ENCODE measurements at regions not wholly inside any gene's neighbourhood (a gene's known extent, or its start where the extent isn't known, plus 50 kb on each side); places are given as distances from the start of the nearest gene placed in this dataset.

- TF ChIP-seq CREB1 (CRISPR knock-in tag; IDR thresholded peaks at IDR 0.05; ENCODE audit: low read depth) (no peak), EZH2phosphoT487 (IDR thresholded peaks at IDR 0.05; ENCODE audit: unreplicated experiment) (no peak), REST (IDR thresholded peaks at IDR 0.05; ENCODE audit: unreplicated experiment) (no peak), CTCF (conservative IDR thresholded peaks at IDR 0.05; ENCODE audit: low read depth in 2 of 2) (no peak)
Measured at GRCh38 chr14:76933515-76933914, 95.0 kb downstream of the IRF2BPL start (continued).

- Mint-ChIP-seq H3K27ac (no peak overlapping the region), H3K36me3 (ENCODE audit: low read depth) (no peaks in the 10 kb centered on the region), H3K9me3 (no peaks in the 10 kb centered on the region), H3K4me1 (peaks cover 61% of the 10 kb centered on the region), H3K27me3 (ENCODE audit: insufficient read depth, low read depth, poor library complexity) (peaks cover 15% of the 10 kb centered on the region), H3K4me3 (no peak overlapping the region)
- no peaks in the 10 kb centered on the region for H4K20me1 ChIP-seq (replicated peaks; ENCODE audit: insufficient read depth)
- peaks cover 47% of the 10 kb centered on the region for H3K4me1 ChIP-seq (ENCODE audit: insufficient read depth)
- no peak overlapping the region for H3K4me3 ChIP-seq
- H3K27ac ChIP-seq (ENCODE audit: low read depth) = no peak overlapping the region
- no peaks in the 10 kb centered on the region for H3K36me3 ChIP-seq (ENCODE audit: insufficient read depth)
- H3F3A ChIP-seq (replicated peaks; ENCODE audit: low read depth) = peaks cover 8% of the 10 kb centered on the region; the same call in 1 of the 2 replicates
- H2AFZ ChIP-seq = no peak overlapping the region
- DNase-seq (ENCODE audit: low spot score) (no peak), ATAC-seq (no peak)
- H3K79me2 ChIP-seq (replicated peaks; ENCODE audit: insufficient read depth) = no peaks in the 10 kb centered on the region
- no peaks in the 10 kb centered on the region for H3K27me3 ChIP-seq (ENCODE audit: insufficient read depth)
- H3K9me2 ChIP-seq (ENCODE audit: insufficient read depth) = no peaks in the 10 kb centered on the region
- H3K4me2 ChIP-seq = no peak overlapping the region
- TF ChIP-seq ZNF462 (CRISPR knock-in tag; IDR thresholded peaks at IDR 0.05) = no peak
- no peak for TF ChIP-seq EZH2phosphoT487 (IDR thresholded peaks at IDR 0.05; ENCODE audit: unreplicated experiment)
- no peak for TF ChIP-seq NANOG (IDR thresholded peaks at IDR 0.05; ENCODE audit: borderline replicate concordance)
- TF ChIP-seq CREB1 (CRISPR knock-in tag; IDR thresholded peaks at IDR 0.05; ENCODE audit: low read depth) = no peak
- no peak for TF ChIP-seq ZNF114 (CRISPR knock-in tag; IDR thresholded peaks at IDR 0.05)
- no peak for TF ChIP-seq ETS1 (IDR thresholded peaks at IDR 0.05)
- no peak for TF ChIP-seq POLR2AphosphoS5 (IDR thresholded peaks at IDR 0.05; ENCODE audit: low read depth)
- TF ChIP-seq JUNB (IDR thresholded peaks at IDR 0.05; ENCODE audit: unreplicated experiment) = no peak
- no peak for TF ChIP-seq ZNF331 (CRISPR knock-in tag; IDR thresholded peaks at IDR 0.05; ENCODE audit: low read depth)
Measured at GRCh38 chr14:76931631-76932402, 96.7 kb downstream of the IRF2BPL start.
